ENCODE measurements at regions not wholly inside any gene's neighbourhood (a gene's known extent, or its start where the extent isn't known, plus 50 kb on each side); places are given as distances from the start of the nearest gene placed in this dataset.

GRCh38 chr10:125554753-125555152 is 128.2 kb downstream of the TEX36 start:
- TF ChIP-seq CTCF (IDR thresholded peaks at IDR 0.05) (no peak), POLR2A (IDR thresholded peaks at IDR 0.05) (no peak)

Data from adrenal gland (tissue), 5 donors.